Liver (tissue), 8 donors: ENCODE measurements at regions not wholly inside any gene's neighbourhood (a gene's known extent, or its start where the extent isn't known, plus 50 kb on each side); places are given as distances from the start of the nearest gene placed in this dataset.

Source experiments
- DNase-seq: peaks from one replicate; pipeline ENCODE4 v3.0.0-alpha.2; 2017; ENCODE audit warnings: low spot score
- H3K27ac ChIP-seq, 2 donors: one replicate each; pipeline ENCODE4 v1.7.0; 2013; ENCODE audit warnings: inconsistent platforms in 2 of 2, low read length in 2 of 2, control low read depth in 1 of 2, low read depth in 1 of 2, mild to moderate bottlenecking in 1 of 2
- H3K27me3 ChIP-seq, 4 donors: one replicate each; pipeline versions ENCODE4 v1.6.1 to v1.7.0; 2013; ENCODE audit warnings: low read length in 3 of 4, inconsistent platforms in 1 of 4, mild to moderate bottlenecking in 1 of 4, moderate library complexity in 1 of 4; ENCODE audit not compliant: control insufficient read depth in 4 of 4, insufficient read depth in 4 of 4
- H3K36me3 ChIP-seq, 4 donors: one replicate each; pipeline versions ENCODE4 v1.6.1 to v1.7.0; 2013; ENCODE audit warnings: low read length in 3 of 4, mild to moderate bottlenecking in 3 of 4, low read depth in 1 of 4, moderate library complexity in 1 of 4; ENCODE audit not compliant: control insufficient read depth in 4 of 4, insufficient read depth in 3 of 4
- H3K4me1 ChIP-seq, 4 donors: one replicate each; pipeline versions ENCODE4 v1.6.1 to v1.7.0; 2013; ENCODE audit warnings: low read length in 3 of 4, mild to moderate bottlenecking in 3 of 4, moderate library complexity in 1 of 4; ENCODE audit not compliant: control insufficient read depth in 4 of 4, insufficient read depth in 4 of 4
- H3K4me3 ChIP-seq, 3 donors: one replicate each; pipeline versions ENCODE4 v1.6.1 to v1.7.0; 2013; ENCODE audit warnings: low read length in 3 of 3, control low read depth in 1 of 3, low read depth in 1 of 3, mild to moderate bottlenecking in 1 of 3
- H3K9ac ChIP-seq, 2 donors: one replicate each; pipeline ENCODE4 v1.7.0; 2013; ENCODE audit warnings: low read length in 2 of 2, mild to moderate bottlenecking in 2 of 2, moderate library complexity in 2 of 2, control low read depth in 1 of 2, low read depth in 1 of 2
- H3K9me3 ChIP-seq, 4 donors: one replicate each; pipeline versions ENCODE4 v1.6.1 to v1.7.0; 2013; ENCODE audit warnings: low read length in 3 of 4; ENCODE audit not compliant: control insufficient read depth in 4 of 4
- EGR1 ChIP-seq, 2 donors: IDR thresholded peaks; 2 replicates each; pipeline ENCODE4 v1.6.1; 2016 to 2018; ENCODE audit warnings: antibody characterized with exemption in 2 of 2, low read depth in 2 of 2
- GABPA ChIP-seq, 2 donors: IDR thresholded peaks in 1 of 2; conservative IDR thresholded peaks in 1 of 2; 2 replicates each; pipeline ENCODE4 v1.6.1; 2016; ENCODE audit warnings: antibody characterized with exemption in 2 of 2, mild to moderate bottlenecking in 1 of 2, moderate library complexity in 1 of 2
- HNF4G ChIP-seq: IDR thresholded peaks from 2 replicates; pipeline ENCODE4 v1.6.1; 2016; ENCODE audit warnings: antibody characterized with exemption
- JUND ChIP-seq, 2 donors: IDR thresholded peaks; 2 replicates each; pipeline ENCODE4 v1.6.1; 2016; ENCODE audit warnings: antibody characterized with exemption in 2 of 2
- RAD21 ChIP-seq, 2 donors: IDR thresholded peaks; 2 replicates each; pipeline ENCODE4 v1.6.1; 2016; ENCODE audit warnings: antibody characterized with exemption in 2 of 2, mild to moderate bottlenecking in 2 of 2
- RXRA ChIP-seq, 2 donors: IDR thresholded peaks; 2 replicates each; pipeline ENCODE4 v1.6.1; 2017 to 2018; ENCODE audit warnings: antibody characterized with exemption in 2 of 2, mild to moderate bottlenecking in 1 of 2
- TAF1 ChIP-seq: conservative IDR thresholded peaks from 2 replicates; pipeline ENCODE4 v1.6.1; 2016; ENCODE audit warnings: antibody characterized with exemption, mild to moderate bottlenecking
- YY1 ChIP-seq: IDR thresholded peaks from 2 replicates; pipeline ENCODE4 v1.6.1; 2016; ENCODE audit warnings: antibody characterized with exemption, mild to moderate bottlenecking
- WGBS: extraction: QIAGEN DNeasy Blood & Tissue Kit; methylation state at CpG from one replicate; pipeline ENCODE4 v1.1.7; 2013; 5-methylcytosine and 5-hydroxymethylcytosine counted together
- TF ChIP-seq, protein P1 (sequence below): IDR thresholded peaks from 2 replicates; pipeline ENCODE4 v1.6.1; 2016; ENCODE audit warnings: antibody characterized with exemption
- TF ChIP-seq, protein P2 (sequence below): IDR thresholded peaks from 2 replicates; pipeline ENCODE4 v1.6.1; 2016; ENCODE audit warnings: antibody characterized with exemption
- TF ChIP-seq, protein P3 (sequence below): fragments of 150-350 bp; IDR thresholded peaks from 2 replicates; pipeline ENCODE4 v1.5.1; 2017; ENCODE audit warnings: improper control_type of control experiment, low read depth, low read length; ENCODE audit not compliant: missing input control
- TF ChIP-seq, protein P4 (sequence below): IDR thresholded peaks from 2 replicates; pipeline ENCODE4 v1.6.1; 2016; ENCODE audit warnings: antibody characterized with exemption, mild to moderate bottlenecking
- donor health status: healthy.
- donor health status: healthy.
- donor health status: healthy.
- donor health status: healthy.
- donor health status: healthy.

- TF ChIP-seq, protein P1, sequence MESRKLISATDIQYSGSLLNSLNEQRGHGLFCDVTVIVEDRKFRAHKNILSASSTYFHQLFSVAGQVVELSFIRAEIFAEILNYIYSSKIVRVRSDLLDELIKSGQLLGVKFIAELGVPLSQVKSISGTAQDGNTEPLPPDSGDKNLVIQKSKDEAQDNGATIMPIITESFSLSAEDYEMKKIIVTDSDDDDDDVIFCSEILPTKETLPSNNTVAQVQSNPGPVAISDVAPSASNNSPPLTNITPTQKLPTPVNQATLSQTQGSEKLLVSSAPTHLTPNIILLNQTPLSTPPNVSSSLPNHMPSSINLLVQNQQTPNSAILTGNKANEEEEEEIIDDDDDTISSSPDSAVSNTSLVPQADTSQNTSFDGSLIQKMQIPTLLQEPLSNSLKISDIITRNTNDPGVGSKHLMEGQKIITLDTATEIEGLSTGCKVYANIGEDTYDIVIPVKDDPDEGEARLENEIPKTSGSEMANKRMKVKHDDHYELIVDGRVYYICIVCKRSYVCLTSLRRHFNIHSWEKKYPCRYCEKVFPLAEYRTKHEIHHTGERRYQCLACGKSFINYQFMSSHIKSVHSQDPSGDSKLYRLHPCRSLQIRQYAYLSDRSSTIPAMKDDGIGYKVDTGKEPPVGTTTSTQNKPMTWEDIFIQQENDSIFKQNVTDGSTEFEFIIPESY = no peak
- no peak for TF ChIP-seq RAD21 (IDR thresholded peaks at IDR 0.05)
- no peak for TF ChIP-seq TAF1
- TF ChIP-seq, protein P2, sequence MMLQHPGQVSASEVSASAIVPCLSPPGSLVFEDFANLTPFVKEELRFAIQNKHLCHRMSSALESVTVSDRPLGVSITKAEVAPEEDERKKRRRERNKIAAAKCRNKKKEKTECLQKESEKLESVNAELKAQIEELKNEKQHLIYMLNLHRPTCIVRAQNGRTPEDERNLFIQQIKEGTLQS = no peak
Observed at GRCh38 chr5:2674456-2674855, 77.0 kb downstream of the IRX2 start (continued).

GRCh38 chr5:2670940-2671339 lies 80.5 kb downstream of the IRX2 start:
- no peak for DNase-seq
- H3K36me3 ChIP-seq = no peaks in the 10 kb centered on the region
- TF ChIP-seq RXRA (IDR thresholded peaks at IDR 0.05) (no peak), TAF1 (no peak), JUND (IDR thresholded peaks at IDR 0.05) (no peak), HNF4G (no peak), GABPA (IDR thresholded peaks at IDR 0.05 in 1 of 2, conservative IDR thresholded peaks at IDR 0.05 in 1 of 2) (no peak), RAD21 (IDR thresholded peaks at IDR 0.05) (no peak), EGR1 (IDR thresholded peaks at IDR 0.05; ENCODE audit: low read depth in 2 of 2) (no peak), YY1 (no peak)
- TF ChIP-seq, protein P3, sequence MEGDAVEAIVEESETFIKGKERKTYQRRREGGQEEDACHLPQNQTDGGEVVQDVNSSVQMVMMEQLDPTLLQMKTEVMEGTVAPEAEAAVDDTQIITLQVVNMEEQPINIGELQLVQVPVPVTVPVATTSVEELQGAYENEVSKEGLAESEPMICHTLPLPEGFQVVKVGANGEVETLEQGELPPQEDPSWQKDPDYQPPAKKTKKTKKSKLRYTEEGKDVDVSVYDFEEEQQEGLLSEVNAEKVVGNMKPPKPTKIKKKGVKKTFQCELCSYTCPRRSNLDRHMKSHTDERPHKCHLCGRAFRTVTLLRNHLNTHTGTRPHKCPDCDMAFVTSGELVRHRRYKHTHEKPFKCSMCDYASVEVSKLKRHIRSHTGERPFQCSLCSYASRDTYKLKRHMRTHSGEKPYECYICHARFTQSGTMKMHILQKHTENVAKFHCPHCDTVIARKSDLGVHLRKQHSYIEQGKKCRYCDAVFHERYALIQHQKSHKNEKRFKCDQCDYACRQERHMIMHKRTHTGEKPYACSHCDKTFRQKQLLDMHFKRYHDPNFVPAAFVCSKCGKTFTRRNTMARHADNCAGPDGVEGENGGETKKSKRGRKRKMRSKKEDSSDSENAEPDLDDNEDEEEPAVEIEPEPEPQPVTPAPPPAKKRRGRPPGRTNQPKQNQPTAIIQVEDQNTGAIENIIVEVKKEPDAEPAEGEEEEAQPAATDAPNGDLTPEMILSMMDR = no peak
- TF ChIP-seq, protein P1 = no peak
- TF ChIP-seq, protein P2 = no peak
- TF ChIP-seq, protein P4, sequence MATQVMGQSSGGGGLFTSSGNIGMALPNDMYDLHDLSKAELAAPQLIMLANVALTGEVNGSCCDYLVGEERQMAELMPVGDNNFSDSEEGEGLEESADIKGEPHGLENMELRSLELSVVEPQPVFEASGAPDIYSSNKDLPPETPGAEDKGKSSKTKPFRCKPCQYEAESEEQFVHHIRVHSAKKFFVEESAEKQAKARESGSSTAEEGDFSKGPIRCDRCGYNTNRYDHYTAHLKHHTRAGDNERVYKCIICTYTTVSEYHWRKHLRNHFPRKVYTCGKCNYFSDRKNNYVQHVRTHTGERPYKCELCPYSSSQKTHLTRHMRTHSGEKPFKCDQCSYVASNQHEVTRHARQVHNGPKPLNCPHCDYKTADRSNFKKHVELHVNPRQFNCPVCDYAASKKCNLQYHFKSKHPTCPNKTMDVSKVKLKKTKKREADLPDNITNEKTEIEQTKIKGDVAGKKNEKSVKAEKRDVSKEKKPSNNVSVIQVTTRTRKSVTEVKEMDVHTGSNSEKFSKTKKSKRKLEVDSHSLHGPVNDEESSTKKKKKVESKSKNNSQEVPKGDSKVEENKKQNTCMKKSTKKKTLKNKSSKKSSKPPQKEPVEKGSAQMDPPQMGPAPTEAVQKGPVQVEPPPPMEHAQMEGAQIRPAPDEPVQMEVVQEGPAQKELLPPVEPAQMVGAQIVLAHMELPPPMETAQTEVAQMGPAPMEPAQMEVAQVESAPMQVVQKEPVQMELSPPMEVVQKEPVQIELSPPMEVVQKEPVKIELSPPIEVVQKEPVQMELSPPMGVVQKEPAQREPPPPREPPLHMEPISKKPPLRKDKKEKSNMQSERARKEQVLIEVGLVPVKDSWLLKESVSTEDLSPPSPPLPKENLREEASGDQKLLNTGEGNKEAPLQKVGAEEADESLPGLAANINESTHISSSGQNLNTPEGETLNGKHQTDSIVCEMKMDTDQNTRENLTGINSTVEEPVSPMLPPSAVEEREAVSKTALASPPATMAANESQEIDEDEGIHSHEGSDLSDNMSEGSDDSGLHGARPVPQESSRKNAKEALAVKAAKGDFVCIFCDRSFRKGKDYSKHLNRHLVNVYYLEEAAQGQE = no peak
- H3K9me3 ChIP-seq = no peaks in the 10 kb centered on the region
- 76% methylated on average over 14 of the region's 14 CpGs for WGBS
- no peaks in the 10 kb centered on the region for H3K4me1 ChIP-seq
- no peak overlapping the region for H3K27ac ChIP-seq
- H3K4me3 ChIP-seq = no peak overlapping the region
- no peaks in the 10 kb centered on the region for H3K27me3 ChIP-seq
- no peak overlapping the region for H3K9ac ChIP-seq
